GM23338 (cell line): ENCODE measurements at regions not wholly inside any gene's neighbourhood (a gene's known extent, or its start where the extent isn't known, plus 50 kb on each side); places are given as distances from the start of the nearest gene placed in this dataset.

Experiments used
- ATAC-seq: fragments of 200-7000 bp; cut with Tn5 transposase; 3 replicates; pipeline ENCODE4 v1.9.1; 2020
- DNase-seq: peaks from one replicate; pipeline ENCODE4 v3.0.0-alpha.2; 2015; ENCODE audit warnings: low spot score
- H2AFZ ChIP-seq: fragments of 200-600 bp; sonication (generic); 2 replicates; pipeline ENCODE4 v1.8.0; 2016; ENCODE audit warnings: antibody characterized with exemption, mild to moderate bottlenecking, moderate library complexity
- H3F3A ChIP-seq: fragments of 200-600 bp; sonication (generic); replicated peaks from 2 replicates; pipeline ENCODE4 v1.8.0; 2017; ENCODE audit warnings: antibody characterized with exemption, mixed run types, low read depth
- H3K27ac ChIP-seq: fragments of 200-600 bp; sonication (generic); 2 replicates; pipeline ENCODE4 v1.6.1; 2016; ENCODE audit warnings: low read depth
- H3K27me3 ChIP-seq: fragments of 200-600 bp; sonication (generic); 2 replicates; pipeline ENCODE4 v1.8.0; 2016; ENCODE audit warnings: mild to moderate bottlenecking, mixed run types, moderate library complexity; ENCODE audit not compliant: insufficient read depth
- H3K36me3 ChIP-seq: fragments of 200-600 bp; sonication (generic); 2 replicates; pipeline ENCODE4 v1.8.0; 2016; ENCODE audit warnings: mild to moderate bottlenecking; ENCODE audit not compliant: insufficient read depth
- H3K4me1 ChIP-seq: fragments of 200-600 bp; sonication (generic); 2 replicates; pipeline ENCODE4 v1.8.0; 2016; ENCODE audit warnings: mild to moderate bottlenecking, moderate library complexity; ENCODE audit not compliant: insufficient read depth
- H3K4me2 ChIP-seq: fragments of 200-600 bp; sonication (generic); 2 replicates; pipeline ENCODE4 v1.7.1; 2017; ENCODE audit warnings: mixed run types
- H3K4me3 ChIP-seq: fragments of 200-600 bp; sonication (generic); 2 replicates; pipeline ENCODE4 v1.6.1; 2016; ENCODE audit warnings: mixed run types
- H3K79me2 ChIP-seq: fragments of 200-600 bp; sonication (generic); replicated peaks from 2 replicates; pipeline ENCODE4 v1.8.0; 2017; ENCODE audit warnings: mild to moderate bottlenecking; ENCODE audit not compliant: insufficient read depth
- H3K9me2 ChIP-seq: fragments of 200-600 bp; sonication (generic); 2 replicates; pipeline ENCODE4 v1.8.0; 2017; ENCODE audit not compliant: insufficient read depth
- H4K20me1 ChIP-seq: fragments of 200-600 bp; sonication (generic); replicated peaks from 2 replicates; pipeline ENCODE4 v1.8.0; 2017; ENCODE audit warnings: mild to moderate bottlenecking; ENCODE audit not compliant: insufficient read depth
- H3K27ac Mint-ChIP-seq: 2 replicates; pipeline ENCODE4 v1.8.0; 2020; ENCODE audit warnings: inconsistent platforms, mild to moderate bottlenecking, moderate library complexity, mixed read lengths
- H3K27me3 Mint-ChIP-seq: 3 replicates; pipeline ENCODE4 v1.8.0; 2022; ENCODE audit warnings: low read depth, mild to moderate bottlenecking, moderate library complexity, mixed read lengths, inconsistent platforms; ENCODE audit not compliant: insufficient read depth, poor library complexity
- H3K36me3 Mint-ChIP-seq: 3 replicates; pipeline ENCODE4 v1.8.0; 2021; ENCODE audit warnings: low read depth, mild to moderate bottlenecking, inconsistent platforms, moderate library complexity, mixed read lengths
- H3K4me1 Mint-ChIP-seq: 3 replicates; pipeline ENCODE4 v1.8.0; 2020; ENCODE audit warnings: mild to moderate bottlenecking, inconsistent platforms, mixed read lengths
- H3K4me3 Mint-ChIP-seq: 3 replicates; pipeline ENCODE4 v1.8.0; 2021; ENCODE audit warnings: moderate library complexity, mild to moderate bottlenecking, inconsistent platforms, mixed read lengths
- H3K9me3 Mint-ChIP-seq: 3 replicates; pipeline ENCODE4 v1.8.0; 2020; ENCODE audit warnings: moderate library complexity, mild to moderate bottlenecking, inconsistent platforms, mixed read lengths
- CREB1 ChIP-seq: fragments of 250-450 bp; sonication (Bioruptor Pico); IDR thresholded peaks from 2 replicates; pipeline ENCODE4 v1.5.0; 2020; ENCODE audit warnings: low read depth, mild to moderate bottlenecking, moderate library complexity
- CTCF ChIP-seq, 2 experiments: fragments of 200-600 bp in 1 of 2; sonication (generic) in 1 of 2; conservative IDR thresholded peaks; 2 replicates each; pipeline versions ENCODE4 v1.5.1 to v1.6.1; 2016 to 2017; ENCODE audit warnings: antibody characterized with exemption in 2 of 2, low read depth in 2 of 2, mild to moderate bottlenecking in 2 of 2, moderate library complexity in 1 of 2
- EZH2 ChIP-seq: fragments of 200-600 bp; sonication (generic); IDR thresholded peaks from one replicate; pipeline ENCODE4 v1.8.0; 2017; ENCODE audit warnings: antibody characterized with exemption, mild to moderate bottlenecking, low read depth; ENCODE audit not compliant: unreplicated experiment
- EZH2phosphoT487 ChIP-seq: fragments of 200-600 bp; sonication (generic); IDR thresholded peaks from one replicate; pipeline ENCODE4 v1.8.1; 2018; ENCODE audit warnings: antibody characterized with exemption; ENCODE audit not compliant: unreplicated experiment
- JUNB ChIP-seq: IDR thresholded peaks from one replicate; pipeline ENCODE4 v1.6.1; 2016; ENCODE audit warnings: antibody characterized with exemption; ENCODE audit not compliant: unreplicated experiment
- NANOG ChIP-seq: IDR thresholded peaks from 2 replicates; pipeline ENCODE4 v1.6.1; 2016; ENCODE audit warnings: antibody characterized with exemption, borderline replicate concordance
- POLR2AphosphoS5 ChIP-seq: IDR thresholded peaks from 2 replicates; pipeline ENCODE4 v1.6.1; 2016; ENCODE audit warnings: antibody characterized with exemption, low read depth
- REST ChIP-seq: IDR thresholded peaks from one replicate; pipeline ENCODE4 v1.6.1; 2018; ENCODE audit warnings: antibody characterized with exemption; ENCODE audit not compliant: unreplicated experiment
- STAT1 ChIP-seq: IDR thresholded peaks from one replicate; pipeline ENCODE4 v1.6.1; 2016; ENCODE audit warnings: antibody characterized with exemption; ENCODE audit not compliant: unreplicated experiment
- ZNF114 ChIP-seq: fragments of 250-450 bp; sonication (Bioruptor Pico); IDR thresholded peaks from 2 replicates; pipeline ENCODE4 v1.5.0; 2020; ENCODE audit warnings: mild to moderate bottlenecking, moderate library complexity
- ZNF331 ChIP-seq: fragments of 250-450 bp; sonication (Bioruptor Pico); IDR thresholded peaks from 2 replicates; pipeline ENCODE4 v1.5.0; 2020; ENCODE audit warnings: low read depth, mild to moderate bottlenecking, moderate library complexity
- TF ChIP-seq, protein P1 (sequence below): IDR thresholded peaks from 2 replicates; pipeline ENCODE4 v1.6.1; 2016; ENCODE audit warnings: antibody characterized with exemption
- TF ChIP-seq, protein P2 (sequence below): fragments of 250-450 bp; sonication (Bioruptor Pico); IDR thresholded peaks from 2 replicates; pipeline ENCODE4 v1.5.0; 2020; ENCODE audit warnings: mild to moderate bottlenecking, moderate library complexity

GRCh38 chr3:64358853-64359252, 133.6 kb upstream of the PRICKLE2 start:
- Histone ChIP-seq H3F3A (no peaks in the 10 kb centered on the region), H3K36me3 (no peaks in the 10 kb centered on the region), H3K79me2 (no peaks in the 10 kb centered on the region), H3K4me3 (no peak overlapping the region), H3K9me2 (no peaks in the 10 kb centered on the region), H3K4me1 (peaks cover 7% of the 10 kb centered on the region; the same call in 1 of the 2 replicates), H2AFZ (no peak overlapping the region), H3K4me2 (no peak overlapping the region), H4K20me1 (no peaks in the 10 kb centered on the region), H3K27ac (no peak overlapping the region), H3K27me3 (no peaks in the 10 kb centered on the region)
- DNase-seq (no peak), ATAC-seq (no peak; the same call in 2 of the 3 replicates)
- no peaks in the 10 kb centered on the region for H3K36me3 Mint-ChIP-seq
- no peak overlapping the region for H3K27ac Mint-ChIP-seq
- TF ChIP-seq CREB1 (CRISPR knock-in tag): no peak
- no peak for TF ChIP-seq EZH2
- TF ChIP-seq CTCF (conservative IDR thresholded peaks at IDR 0.05; ENCODE audit: low read depth in 2 of 2): no peak
- TF ChIP-seq, protein P1, sequence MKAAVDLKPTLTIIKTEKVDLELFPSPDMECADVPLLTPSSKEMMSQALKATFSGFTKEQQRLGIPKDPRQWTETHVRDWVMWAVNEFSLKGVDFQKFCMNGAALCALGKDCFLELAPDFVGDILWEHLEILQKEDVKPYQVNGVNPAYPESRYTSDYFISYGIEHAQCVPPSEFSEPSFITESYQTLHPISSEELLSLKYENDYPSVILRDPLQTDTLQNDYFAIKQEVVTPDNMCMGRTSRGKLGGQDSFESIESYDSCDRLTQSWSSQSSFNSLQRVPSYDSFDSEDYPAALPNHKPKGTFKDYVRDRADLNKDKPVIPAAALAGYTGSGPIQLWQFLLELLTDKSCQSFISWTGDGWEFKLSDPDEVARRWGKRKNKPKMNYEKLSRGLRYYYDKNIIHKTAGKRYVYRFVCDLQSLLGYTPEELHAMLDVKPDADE: no peak
- no peak for TF ChIP-seq STAT1
- TF ChIP-seq EZH2phosphoT487: no peak
- no peak for TF ChIP-seq POLR2AphosphoS5
- no peak for TF ChIP-seq ZNF114 (CRISPR knock-in tag)
- TF ChIP-seq ZNF331 (CRISPR knock-in tag): no peak
- TF ChIP-seq REST: no peak
- TF ChIP-seq, protein P2, sequence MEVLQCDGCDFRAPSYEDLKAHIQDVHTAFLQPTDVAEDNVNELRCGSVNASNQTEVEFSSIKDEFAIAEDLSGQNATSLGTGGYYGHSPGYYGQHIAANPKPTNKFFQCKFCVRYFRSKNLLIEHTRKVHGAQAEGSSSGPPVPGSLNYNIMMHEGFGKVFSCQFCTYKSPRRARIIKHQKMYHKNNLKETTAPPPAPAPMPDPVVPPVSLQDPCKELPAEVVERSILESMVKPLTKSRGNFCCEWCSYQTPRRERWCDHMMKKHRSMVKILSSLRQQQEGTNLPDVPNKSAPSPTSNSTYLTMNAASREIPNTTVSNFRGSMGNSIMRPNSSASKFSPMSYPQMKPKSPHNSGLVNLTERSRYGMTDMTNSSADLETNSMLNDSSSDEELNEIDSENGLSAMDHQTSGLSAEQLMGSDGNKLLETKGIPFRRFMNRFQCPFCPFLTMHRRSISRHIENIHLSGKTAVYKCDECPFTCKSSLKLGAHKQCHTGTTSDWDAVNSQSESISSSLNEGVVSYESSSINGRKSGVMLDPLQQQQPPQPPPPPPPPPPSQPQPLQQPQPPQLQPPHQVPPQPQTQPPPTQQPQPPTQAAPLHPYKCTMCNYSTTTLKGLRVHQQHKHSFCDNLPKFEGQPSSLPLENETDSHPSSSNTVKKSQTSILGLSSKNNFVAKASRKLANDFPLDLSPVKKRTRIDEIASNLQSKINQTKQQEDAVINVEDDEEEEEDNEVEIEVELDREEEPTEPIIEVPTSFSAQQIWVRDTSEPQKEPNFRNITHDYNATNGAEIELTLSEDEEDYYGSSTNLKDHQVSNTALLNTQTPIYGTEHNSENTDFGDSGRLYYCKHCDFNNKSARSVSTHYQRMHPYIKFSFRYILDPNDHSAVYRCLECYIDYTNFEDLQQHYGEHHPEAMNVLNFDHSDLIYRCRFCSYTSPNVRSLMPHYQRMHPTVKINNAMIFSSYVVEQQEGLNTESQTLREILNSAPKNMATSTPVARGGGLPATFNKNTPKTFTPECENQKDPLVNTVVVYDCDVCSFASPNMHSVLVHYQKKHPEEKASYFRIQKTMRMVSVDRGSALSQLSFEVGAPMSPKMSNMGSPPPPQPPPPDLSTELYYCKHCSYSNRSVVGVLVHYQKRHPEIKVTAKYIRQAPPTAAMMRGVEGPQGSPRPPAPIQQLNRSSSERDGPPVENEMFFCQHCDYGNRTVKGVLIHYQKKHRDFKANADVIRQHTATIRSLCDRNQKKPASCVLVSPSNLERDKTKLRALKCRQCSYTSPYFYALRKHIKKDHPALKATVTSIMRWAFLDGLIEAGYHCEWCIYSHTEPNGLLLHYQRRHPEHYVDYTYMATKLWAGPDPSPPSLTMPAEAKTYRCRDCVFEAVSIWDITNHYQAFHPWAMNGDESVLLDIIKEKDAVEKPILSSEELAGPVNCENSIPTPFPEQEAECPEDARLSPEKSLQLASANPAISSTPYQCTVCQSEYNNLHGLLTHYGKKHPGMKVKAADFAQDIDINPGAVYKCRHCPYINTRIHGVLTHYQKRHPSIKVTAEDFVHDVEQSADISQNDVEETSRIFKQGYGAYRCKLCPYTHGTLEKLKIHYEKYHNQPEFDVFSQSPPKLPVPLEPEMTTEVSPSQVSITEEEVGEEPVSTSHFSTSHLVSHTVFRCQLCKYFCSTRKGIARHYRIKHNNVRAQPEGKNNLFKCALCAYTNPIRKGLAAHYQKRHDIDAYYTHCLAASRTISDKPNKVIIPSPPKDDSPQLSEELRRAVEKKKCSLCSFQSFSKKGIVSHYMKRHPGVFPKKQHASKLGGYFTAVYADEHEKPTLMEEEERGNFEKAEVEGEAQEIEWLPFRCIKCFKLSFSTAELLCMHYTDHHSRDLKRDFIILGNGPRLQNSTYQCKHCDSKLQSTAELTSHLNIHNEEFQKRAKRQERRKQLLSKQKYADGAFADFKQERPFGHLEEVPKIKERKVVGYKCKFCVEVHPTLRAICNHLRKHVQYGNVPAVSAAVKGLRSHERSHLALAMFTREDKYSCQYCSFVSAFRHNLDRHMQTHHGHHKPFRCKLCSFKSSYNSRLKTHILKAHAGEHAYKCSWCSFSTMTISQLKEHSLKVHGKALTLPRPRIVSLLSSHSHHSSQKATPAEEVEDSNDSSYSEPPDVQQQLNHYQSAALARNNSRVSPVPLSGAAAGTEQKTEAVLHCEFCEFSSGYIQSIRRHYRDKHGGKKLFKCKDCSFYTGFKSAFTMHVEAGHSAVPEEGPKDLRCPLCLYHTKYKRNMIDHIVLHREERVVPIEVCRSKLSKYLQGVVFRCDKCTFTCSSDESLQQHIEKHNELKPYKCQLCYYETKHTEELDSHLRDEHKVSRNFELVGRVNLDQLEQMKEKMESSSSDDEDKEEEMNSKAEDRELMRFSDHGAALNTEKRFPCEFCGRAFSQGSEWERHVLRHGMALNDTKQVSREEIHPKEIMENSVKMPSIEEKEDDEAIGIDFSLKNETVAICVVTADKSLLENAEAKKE (CRISPR knock-in tag): no peak
- TF ChIP-seq NANOG: no peak
- no peak for TF ChIP-seq JUNB
- no peak overlapping the region for H3K4me3 Mint-ChIP-seq
- H3K9me3 Mint-ChIP-seq: no peaks in the 10 kb centered on the region
- H3K4me1 Mint-ChIP-seq: peaks cover 29% of the 10 kb centered on the region
- H3K27me3 Mint-ChIP-seq: peaks cover 3% of the 10 kb centered on the region
